A549 (cell line): ENCODE measurements at regions not wholly inside any gene's neighbourhood (a gene's known extent, or its start where the extent isn't known, plus 50 kb on each side); places are given as distances from the start of the nearest gene placed in this dataset.

Experiments
- BHLHE40 ChIP-seq: IDR thresholded peaks from 2 replicates; pipeline ENCODE4 v1.6.1; 2012; ENCODE audit warnings: low read depth, low read length, inconsistent platforms
- CBX2 ChIP-seq: fragments of 200-600 bp; sonication (generic); IDR thresholded peaks from 2 replicates; pipeline ENCODE4 v1.6.1; 2016; ENCODE audit warnings: low read depth, mild to moderate bottlenecking, borderline replicate concordance
- CHD4 ChIP-seq: fragments of 200-600 bp; sonication (generic); IDR thresholded peaks from 2 replicates; pipeline ENCODE4 v1.6.1; 2016; ENCODE audit warnings: antibody characterized with exemption, mild to moderate bottlenecking, borderline replicate concordance
- CTCF ChIP-seq: fragments of >200 bp; sonication (Bioruptor Twin); formaldehyde crosslinking; IDR thresholded peaks from 3 replicates; pipeline ENCODE4 v1.5.1; 2016
- ESRRA ChIP-seq: fragments of 150-350 bp; IDR thresholded peaks from 2 replicates; pipeline ENCODE4 v1.6.1; 2014; ENCODE audit warnings: mild to moderate bottlenecking, low read length, borderline replicate concordance
- JUNB ChIP-seq: fragments of >200 bp; sonication (Bioruptor Twin); formaldehyde crosslinking; IDR thresholded peaks from 2 replicates; pipeline ENCODE4 v1.6.1; 2016
- KDM1A ChIP-seq: fragments of 200-600 bp; sonication (generic); IDR thresholded peaks from 2 replicates; pipeline ENCODE4 v1.6.1; 2016; ENCODE audit warnings: low read depth, mild to moderate bottlenecking
- MAFK ChIP-seq: fragments of 450-650 bp; IDR thresholded peaks from 2 replicates; pipeline ENCODE4 v1.6.1; 2014; ENCODE audit not compliant: partially characterized antibody
- MAX ChIP-seq: IDR thresholded peaks from 2 replicates; pipeline ENCODE4 v1.6.1; 2012
- POLR2A ChIP-seq: IDR thresholded peaks from 2 replicates; pipeline ENCODE4 v1.6.1; 2012; ENCODE audit warnings: mild to moderate bottlenecking, low read length
- RFX5 ChIP-seq: fragments of 450-650 bp; IDR thresholded peaks from 2 replicates; pipeline ENCODE4 v1.7.1; 2014; ENCODE audit warnings: antibody characterized with exemption, mild to moderate bottlenecking, moderate library complexity
- ZC3H11A ChIP-seq: fragments of 450-650 bp; IDR thresholded peaks from 2 replicates; pipeline ENCODE4 v1.6.1; 2014; ENCODE audit warnings: antibody characterized with exemption, mild to moderate bottlenecking

- TF ChIP-seq CTCF (no peak), JUNB (no peak), MAX (no peak), CHD4 (no peak), RFX5 (no peak), ESRRA (no peak), POLR2A (no peak), KDM1A (no peak), ZC3H11A (no peak), MAFK (no peak), CBX2 (no peak), BHLHE40 (no peak)
Observed at GRCh38 chr1:80506216-80506615, 1294.5 kb upstream of the ADGRL2 start.
